Nephron progenitor cell (in vitro differentiated cells): ENCODE measurements at regions not wholly inside any gene's neighbourhood (a gene's known extent, or its start where the extent isn't known, plus 50 kb on each side); places are given as distances from the start of the nearest gene placed in this dataset.
A peak's percentile ranks its signal among the peaks of the same experiment; 100 is the strongest.
"Not testable (repeated sequence)": the region's sequence is repeated elsewhere in the genome, so short reads cannot be mapped to it uniquely, and the experiment has no call there.

Experiments
- DNase-seq: peaks from one replicate; pipeline ENCODE4 v3.0.0; 2021
- H3K27ac Mint-ChIP-seq: 2 replicates; pipeline ENCODE4 v1.8.0; 2021; ENCODE audit warnings: mild to moderate bottlenecking, moderate library complexity, mixed read lengths
- H3K27me3 Mint-ChIP-seq: 2 replicates; pipeline ENCODE4 v1.8.0; 2021; ENCODE audit warnings: mild to moderate bottlenecking, low read depth, mixed read lengths; ENCODE audit not compliant: poor library complexity
- H3K36me3 Mint-ChIP-seq: 2 replicates; pipeline ENCODE4 v1.8.0; 2021; ENCODE audit warnings: low read depth, mixed read lengths
- H3K4me1 Mint-ChIP-seq: 2 replicates; pipeline ENCODE4 v1.8.0; 2021; ENCODE audit warnings: mixed read lengths
- H3K4me3 Mint-ChIP-seq: 2 replicates; pipeline ENCODE4 v1.8.0; 2021; ENCODE audit warnings: mild to moderate bottlenecking, moderate library complexity, mixed read lengths
- H3K9me3 Mint-ChIP-seq: 2 replicates; pipeline ENCODE4 v1.8.0; 2021; ENCODE audit warnings: mild to moderate bottlenecking, moderate library complexity, mixed read lengths
- CTCF ChIP-seq: fragments of 200-600 bp; sonication (generic); IDR thresholded peaks from 2 replicates; pipeline ENCODE4 v1.5.0; 2021; ENCODE audit warnings: antibody characterized with exemption

- Mint-ChIP-seq H3K4me1 (no peaks in the 10 kb centered on the region), H3K4me3 (no peak overlapping the region), H3K27ac (no peak overlapping the region), H3K36me3 (no peaks in the 10 kb centered on the region), H3K27me3 (no peaks in the 10 kb centered on the region), H3K9me3 (no peaks in the 10 kb centered on the region)
- no peak for TF ChIP-seq CTCF
- DNase-seq, result no peak
Observed at GRCh38 chr12:47311010-47311409, 231.3 kb upstream of the AMIGO2 start.

- H3K4me1 Mint-ChIP-seq, result no peaks in the 10 kb centered on the region
- no peaks in the 10 kb centered on the region for H3K36me3 Mint-ChIP-seq
- no peak overlapping the region for H3K4me3 Mint-ChIP-seq
- H3K27me3 Mint-ChIP-seq, result no peaks in the 10 kb centered on the region
- no peaks in the 10 kb centered on the region for H3K9me3 Mint-ChIP-seq
- no peak overlapping the region for H3K27ac Mint-ChIP-seq
- no peak for TF ChIP-seq CTCF
- no peak for DNase-seq
Observed at GRCh38 chr12:47308672-47309071, 228.9 kb upstream of the AMIGO2 start.

- H3K4me1 Mint-ChIP-seq, result no peaks in the 10 kb centered on the region
- TF ChIP-seq CTCF, result peak; percentile 53
- DNase-seq, result peak; percentile 15
- H3K27me3 Mint-ChIP-seq, result no peaks in the 10 kb centered on the region
- H3K27ac Mint-ChIP-seq, result no peak overlapping the region
- H3K9me3 Mint-ChIP-seq, result no peaks in the 10 kb centered on the region
- H3K36me3 Mint-ChIP-seq, result no peaks in the 10 kb centered on the region
- H3K4me3 Mint-ChIP-seq, result no peak overlapping the region
Observed at GRCh38 chr12:47307680-47308399, 228.1 kb upstream of the AMIGO2 start.

- not testable (repeated sequence) for H3K4me3 Mint-ChIP-seq, H3K9me3 Mint-ChIP-seq, H3K36me3 Mint-ChIP-seq, H3K4me1 Mint-ChIP-seq, H3K27me3 Mint-ChIP-seq, DNase-seq
- H3K27ac Mint-ChIP-seq, result peak overlapping the region; percentile 22
Observed at GRCh38 chr12:47306773-47307679, 227.3 kb upstream of the AMIGO2 start.

GRCh38 chr12:47306130-47306529 lies 226.4 kb upstream of the AMIGO2 start:
- H3K9me3 Mint-ChIP-seq, result no peaks in the 10 kb centered on the region
- H3K4me3 Mint-ChIP-seq, result no peak overlapping the region
- no peaks in the 10 kb centered on the region for H3K4me1 Mint-ChIP-seq
- H3K27ac Mint-ChIP-seq, result no peak overlapping the region
- H3K27me3 Mint-ChIP-seq, result no peaks in the 10 kb centered on the region
- H3K36me3 Mint-ChIP-seq, result no peaks in the 10 kb centered on the region
- DNase-seq, result no peak
- no peak for TF ChIP-seq CTCF

- Mint-ChIP-seq H3K4me3 (no peak overlapping the region), H3K36me3 (no peaks in the 10 kb centered on the region), H3K27me3 (no peaks in the 10 kb centered on the region), H3K4me1 (no peaks in the 10 kb centered on the region), H3K27ac (no peak overlapping the region), H3K9me3 (no peaks in the 10 kb centered on the region)
- no peak for TF ChIP-seq CTCF
- DNase-seq, result no peak
Observed at GRCh38 chr12:47305464-47305863, 225.7 kb upstream of the AMIGO2 start.
